Testis (tissue), 2 donors: ENCODE measurements at regions not wholly inside any gene's neighbourhood (a gene's known extent, or its start where the extent isn't known, plus 50 kb on each side); places are given as distances from the start of the nearest gene placed in this dataset.

ENCODE experiments used
- POLR2A ChIP-seq: fragments of 450-650 bp; IDR thresholded peaks from one replicate; pipeline ENCODE4 v1.6.1; 2017; ENCODE audit warnings: antibody characterized with exemption, mild to moderate bottlenecking, moderate library complexity
- TF ChIP-seq, protein P1 (sequence below), 3 experiments: fragments of 450-650 bp in 2 of 3; fragments of 200-600 bp in 1 of 3; sonication (generic) in 1 of 3; IDR thresholded peaks; one replicate each; pipeline ENCODE4 v1.5.1; 2016 to 2019; ENCODE audit warnings: antibody characterized with exemption in 3 of 3, mild to moderate bottlenecking in 2 of 3, moderate library complexity in 1 of 3

GRCh38 chr6:22059946-22060345, 236.9 kb downstream of the PRL start:
- TF ChIP-seq, protein P1, sequence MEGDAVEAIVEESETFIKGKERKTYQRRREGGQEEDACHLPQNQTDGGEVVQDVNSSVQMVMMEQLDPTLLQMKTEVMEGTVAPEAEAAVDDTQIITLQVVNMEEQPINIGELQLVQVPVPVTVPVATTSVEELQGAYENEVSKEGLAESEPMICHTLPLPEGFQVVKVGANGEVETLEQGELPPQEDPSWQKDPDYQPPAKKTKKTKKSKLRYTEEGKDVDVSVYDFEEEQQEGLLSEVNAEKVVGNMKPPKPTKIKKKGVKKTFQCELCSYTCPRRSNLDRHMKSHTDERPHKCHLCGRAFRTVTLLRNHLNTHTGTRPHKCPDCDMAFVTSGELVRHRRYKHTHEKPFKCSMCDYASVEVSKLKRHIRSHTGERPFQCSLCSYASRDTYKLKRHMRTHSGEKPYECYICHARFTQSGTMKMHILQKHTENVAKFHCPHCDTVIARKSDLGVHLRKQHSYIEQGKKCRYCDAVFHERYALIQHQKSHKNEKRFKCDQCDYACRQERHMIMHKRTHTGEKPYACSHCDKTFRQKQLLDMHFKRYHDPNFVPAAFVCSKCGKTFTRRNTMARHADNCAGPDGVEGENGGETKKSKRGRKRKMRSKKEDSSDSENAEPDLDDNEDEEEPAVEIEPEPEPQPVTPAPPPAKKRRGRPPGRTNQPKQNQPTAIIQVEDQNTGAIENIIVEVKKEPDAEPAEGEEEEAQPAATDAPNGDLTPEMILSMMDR (IDR thresholded peaks at IDR 0.05) = no peak
- TF ChIP-seq POLR2A = no peak
